Trophoblast cell (in vitro differentiated cells and primary cell): ENCODE measurements at regions not wholly inside any gene's neighbourhood (a gene's known extent, or its start where the extent isn't known, plus 50 kb on each side); places are given as distances from the start of the nearest gene placed in this dataset.

ENCODE experiments used
- DNase-seq, 2 donors: peaks; one replicate each; pipeline ENCODE4 v3.0.0-alpha.2; 2016
- H2AFZ ChIP-seq: 2 replicates; pipeline ENCODE4 v1.6.1; 2013; ENCODE audit warnings: low read length, moderate library complexity, mild to moderate bottlenecking; ENCODE audit not compliant: insufficient read depth, poor library complexity
- H2AK5ac ChIP-seq: 2 replicates; pipeline ENCODE4 v1.6.1; 2013; ENCODE audit warnings: mild to moderate bottlenecking, low read length
- H2BK120ac ChIP-seq: 2 replicates; pipeline ENCODE4 v1.6.1; 2013; ENCODE audit warnings: low read length, mild to moderate bottlenecking, moderate library complexity; ENCODE audit not compliant: insufficient read depth, poor library complexity
- H2BK12ac ChIP-seq: 2 replicates; pipeline ENCODE4 v1.6.1; 2013; ENCODE audit warnings: mild to moderate bottlenecking, low read length, moderate library complexity
- H2BK5ac ChIP-seq: 2 replicates; pipeline ENCODE4 v1.6.1; 2013; ENCODE audit warnings: low read length, low read depth, moderate library complexity, mild to moderate bottlenecking; ENCODE audit not compliant: poor library complexity
- H3K14ac ChIP-seq: 2 replicates; pipeline ENCODE4 v1.6.1; 2013; ENCODE audit warnings: mild to moderate bottlenecking, low read length
- H3K18ac ChIP-seq: 2 replicates; pipeline ENCODE4 v1.6.1; 2013; ENCODE audit warnings: mild to moderate bottlenecking, low read length
- H3K23ac ChIP-seq: 2 replicates; pipeline ENCODE4 v1.6.1; 2013; ENCODE audit warnings: low read length
- H3K27ac ChIP-seq: 2 replicates; pipeline ENCODE4 v1.5.1; 2013; ENCODE audit warnings: low read depth, mild to moderate bottlenecking, inconsistent platforms, low read length, moderate library complexity
- H3K27me3 ChIP-seq: 2 replicates; pipeline ENCODE4 v1.6.1; 2013; ENCODE audit warnings: inconsistent platforms, mild to moderate bottlenecking, low read length, moderate library complexity; ENCODE audit not compliant: insufficient read depth
- H3K36me3 ChIP-seq, 2 experiments: 1 replicate in 1 of 2; 2 replicates in 1 of 2; pipeline ENCODE4 v1.6.1; 2013; ENCODE audit warnings: low read length in 2 of 2, mild to moderate bottlenecking in 2 of 2, moderate library complexity in 1 of 2; ENCODE audit not compliant: insufficient read depth in 2 of 2, control insufficient read depth in 1 of 2
- H3K4ac ChIP-seq: 2 replicates; pipeline ENCODE4 v1.6.1; 2013; ENCODE audit warnings: low read depth, mild to moderate bottlenecking, low read length, moderate library complexity
- H3K4me1 ChIP-seq, 2 experiments: 1 replicate in 1 of 2; 2 replicates in 1 of 2; pipeline ENCODE4 v1.6.1; 2013; ENCODE audit warnings: low read length in 2 of 2, mild to moderate bottlenecking in 2 of 2, moderate library complexity in 1 of 2; ENCODE audit not compliant: insufficient read depth in 2 of 2, control insufficient read depth in 1 of 2
- H3K4me2 ChIP-seq: 2 replicates; pipeline ENCODE4 v1.6.1; 2013; ENCODE audit warnings: inconsistent platforms, mild to moderate bottlenecking, low read length, moderate library complexity
- H3K4me3 ChIP-seq: 2 replicates; pipeline ENCODE4 v1.5.1; 2013; ENCODE audit warnings: mild to moderate bottlenecking, low read depth, low read length, inconsistent platforms
- H3K79me1 ChIP-seq: one replicate; pipeline ENCODE4 v1.6.1; 2013; ENCODE audit warnings: low read length
- H3K79me2 ChIP-seq: 2 replicates; pipeline ENCODE4 v1.6.1; 2013; ENCODE audit warnings: low read length, mild to moderate bottlenecking; ENCODE audit not compliant: control insufficient read depth, insufficient read depth, poor library complexity
- H3K9ac ChIP-seq: 2 replicates; pipeline ENCODE4 v1.6.1; 2013; ENCODE audit warnings: mild to moderate bottlenecking, low read length
- H3K9me3 ChIP-seq: 2 replicates; pipeline ENCODE4 v1.6.1; 2013; ENCODE audit warnings: low read depth, mild to moderate bottlenecking, control low read depth, inconsistent platforms, low read length; ENCODE audit not compliant: insufficient read depth
- H4K12ac ChIP-seq: 2 replicates; pipeline ENCODE4 v1.6.1; 2013; ENCODE audit warnings: low read depth, mild to moderate bottlenecking, low read length, moderate library complexity
- H4K8ac ChIP-seq: 2 replicates; pipeline ENCODE4 v1.6.1; 2013; ENCODE audit warnings: low read depth, mild to moderate bottlenecking, low read length, moderate library complexity
- H4K91ac ChIP-seq: one replicate; pipeline ENCODE4 v1.6.1; 2013; ENCODE audit warnings: low read depth, mild to moderate bottlenecking, low read length, moderate library complexity
- WGBS: extraction: QIAGEN DNeasy Blood & Tissue Kit; methylation state at CpG from one replicate; pipeline ENCODE4 v1.1.7; 2013; ENCODE audit warnings: missing lambda C conversion rate; ENCODE audit not compliant: insufficient read length, insufficient coverage; ENCODE audit errors: extremely low coverage; 5-methylcytosine and 5-hydroxymethylcytosine counted together

- Histone ChIP-seq H3K4me3 (no peak overlapping the region), H3K4me1 (no peaks in the 10 kb centered on the region), H4K12ac (no peak overlapping the region), H3K18ac (no peak overlapping the region), H3K9ac (no peak overlapping the region), H3K27ac (no peak overlapping the region), H3K23ac (no peak overlapping the region), H3K27me3 (no peaks in the 10 kb centered on the region), H2BK120ac (no peak overlapping the region), H3K79me1 (no peaks in the 10 kb centered on the region), H3K36me3 (no peaks in the 10 kb centered on the region), H3K4me2 (no peak overlapping the region), H2AK5ac (no peak overlapping the region), H4K91ac (no peak overlapping the region), H3K79me2 (no peaks in the 10 kb centered on the region), H3K4ac (no peak overlapping the region), H3K14ac (no peak overlapping the region), H2BK12ac (no peak overlapping the region), H3K9me3 (no peaks in the 10 kb centered on the region), H4K8ac (no peak overlapping the region), H2AFZ (no peak overlapping the region), H2BK5ac (no peak overlapping the region)
- no CpG with 5 or more reads among the region's 1 CpG for WGBS
- DNase-seq = no peak
Observed at GRCh38 chr20:39225978-39226377, 263.8 kb downstream of the DHX35 start.

- no CpG with 5 or more reads among the region's 5 CpGs for WGBS
- no peak overlapping the region for H4K91ac ChIP-seq
- H2AFZ ChIP-seq = no peak overlapping the region
Observed at GRCh38 chr20:39225536-39225935, 263.4 kb downstream of the DHX35 start.

GRCh38 chr20:39222101-39222500 lies 260.0 kb downstream of the DHX35 start:
- H3K14ac ChIP-seq = no peak overlapping the region
- H4K12ac ChIP-seq = no peak overlapping the region
- H3K23ac ChIP-seq = no peak overlapping the region
- WGBS = no CpG with 5 or more reads among the region's 1 CpG
- H3K79me2 ChIP-seq = no peaks in the 10 kb centered on the region
- no peak overlapping the region for H2BK12ac ChIP-seq
- H3K9ac ChIP-seq = no peak overlapping the region
- no peaks in the 10 kb centered on the region for H3K27me3 ChIP-seq
- no peak overlapping the region for H3K4me3 ChIP-seq
- no peak overlapping the region for H3K18ac ChIP-seq
- no peak overlapping the region for H2AK5ac ChIP-seq
- H3K79me1 ChIP-seq = no peaks in the 10 kb centered on the region
- no peak overlapping the region for H3K27ac ChIP-seq
- no peak overlapping the region for H4K91ac ChIP-seq
- H4K8ac ChIP-seq = no peak overlapping the region
- H3K4me1 ChIP-seq = no peaks in the 10 kb centered on the region
- no peak for DNase-seq
- H2AFZ ChIP-seq = no peak overlapping the region
- H3K9me3 ChIP-seq = no peaks in the 10 kb centered on the region
- no peaks in the 10 kb centered on the region for H3K36me3 ChIP-seq
- H2BK5ac ChIP-seq = no peak overlapping the region
- H2BK120ac ChIP-seq = no peak overlapping the region
- H3K4me2 ChIP-seq = no peak overlapping the region
- H3K4ac ChIP-seq = no peak overlapping the region

More at GRCh38 chr20:39225536-39225935, 263.4 kb downstream of the DHX35 start:
- Histone ChIP-seq H3K27me3 (no peaks in the 10 kb centered on the region), H3K4me1 (no peaks in the 10 kb centered on the region), H3K4me2 (no peak overlapping the region), H4K8ac (no peak overlapping the region), H3K23ac (no peak overlapping the region), H4K12ac (no peak overlapping the region), H3K14ac (no peak overlapping the region), H3K9ac (no peak overlapping the region), H3K9me3 (no peaks in the 10 kb centered on the region), H2BK5ac (no peak overlapping the region), H2AK5ac (no peak overlapping the region), H3K36me3 (no peaks in the 10 kb centered on the region), H3K18ac (no peak overlapping the region), H3K27ac (no peak overlapping the region), H3K4me3 (no peak overlapping the region), H3K4ac (no peak overlapping the region), H2BK12ac (no peak overlapping the region), H3K79me1 (no peaks in the 10 kb centered on the region), H2BK120ac (no peak overlapping the region), H3K79me2 (no peaks in the 10 kb centered on the region)
- no peak for DNase-seq

GRCh38 chr20:39216195-39216594 lies 254.1 kb downstream of the DHX35 start:
- H3K23ac ChIP-seq = no peak overlapping the region
- no peak overlapping the region for H3K14ac ChIP-seq
- H3K4me2 ChIP-seq = no peak overlapping the region
- no peaks in the 10 kb centered on the region for H3K79me2 ChIP-seq
- H3K9ac ChIP-seq = no peak overlapping the region
- no peak overlapping the region for H2BK120ac ChIP-seq
- 100% methylated on average over 2 of the region's 3 CpGs for WGBS
- no peaks in the 10 kb centered on the region for H3K4me1 ChIP-seq
- H3K79me1 ChIP-seq = no peaks in the 10 kb centered on the region
- no peaks in the 10 kb centered on the region for H3K36me3 ChIP-seq
- no peak overlapping the region for H2BK12ac ChIP-seq
- H2AFZ ChIP-seq = no peak overlapping the region
- no peak overlapping the region for H2AK5ac ChIP-seq
- H4K8ac ChIP-seq = no peak overlapping the region
- H3K4ac ChIP-seq = no peak overlapping the region
- H3K27ac ChIP-seq = no peak overlapping the region
- H3K27me3 ChIP-seq = no peaks in the 10 kb centered on the region
- no peak overlapping the region for H4K12ac ChIP-seq
- H2BK5ac ChIP-seq = no peak overlapping the region
- no peak overlapping the region for H3K4me3 ChIP-seq
- DNase-seq = no peak
- no peak overlapping the region for H3K18ac ChIP-seq
- no peak overlapping the region for H4K91ac ChIP-seq
- H3K9me3 ChIP-seq = no peaks in the 10 kb centered on the region
